ENCODE measurements at regions not wholly inside any gene's neighbourhood (a gene's known extent, or its start where the extent isn't known, plus 50 kb on each side); places are given as distances from the start of the nearest gene placed in this dataset.

DNA sequence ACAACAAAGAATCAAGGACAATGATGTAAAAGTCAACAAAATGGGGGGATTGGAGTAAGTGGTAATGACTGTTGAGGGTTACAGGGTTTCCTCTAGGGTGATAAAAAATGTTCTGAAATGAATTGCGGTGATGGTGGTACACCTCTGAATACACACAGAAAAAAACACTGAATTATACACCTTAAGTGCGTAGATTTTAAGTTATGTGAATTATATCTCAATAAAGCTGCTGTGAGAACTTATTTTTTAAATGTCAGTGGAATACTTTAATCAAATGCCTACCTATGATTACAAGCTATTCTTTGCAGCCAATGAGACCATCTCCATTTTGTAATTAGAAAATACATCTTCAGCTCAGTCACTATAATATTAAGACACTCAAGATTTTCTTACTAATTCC lies 53.5 kb downstream of the ZNF608 start:
- TF ChIP-seq, protein P1, sequence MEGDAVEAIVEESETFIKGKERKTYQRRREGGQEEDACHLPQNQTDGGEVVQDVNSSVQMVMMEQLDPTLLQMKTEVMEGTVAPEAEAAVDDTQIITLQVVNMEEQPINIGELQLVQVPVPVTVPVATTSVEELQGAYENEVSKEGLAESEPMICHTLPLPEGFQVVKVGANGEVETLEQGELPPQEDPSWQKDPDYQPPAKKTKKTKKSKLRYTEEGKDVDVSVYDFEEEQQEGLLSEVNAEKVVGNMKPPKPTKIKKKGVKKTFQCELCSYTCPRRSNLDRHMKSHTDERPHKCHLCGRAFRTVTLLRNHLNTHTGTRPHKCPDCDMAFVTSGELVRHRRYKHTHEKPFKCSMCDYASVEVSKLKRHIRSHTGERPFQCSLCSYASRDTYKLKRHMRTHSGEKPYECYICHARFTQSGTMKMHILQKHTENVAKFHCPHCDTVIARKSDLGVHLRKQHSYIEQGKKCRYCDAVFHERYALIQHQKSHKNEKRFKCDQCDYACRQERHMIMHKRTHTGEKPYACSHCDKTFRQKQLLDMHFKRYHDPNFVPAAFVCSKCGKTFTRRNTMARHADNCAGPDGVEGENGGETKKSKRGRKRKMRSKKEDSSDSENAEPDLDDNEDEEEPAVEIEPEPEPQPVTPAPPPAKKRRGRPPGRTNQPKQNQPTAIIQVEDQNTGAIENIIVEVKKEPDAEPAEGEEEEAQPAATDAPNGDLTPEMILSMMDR (IDR thresholded peaks at IDR 0.05) = no peak
- H3K4me3 ChIP-seq = no peak overlapping the region
- intact Hi-C loops (cut with DNase I, micrococcal nuclease) = loop anchor here in 1 of 2 donors (10.0 kb wide), 1 partner anchor 52 kb away; the partner anchor contains the start of gene ZNF608
- DNase-seq (no peak), ATAC-seq (no peak)
- H3K9me3 ChIP-seq = no peaks in the 10 kb centered on the region
- no peaks in the 10 kb centered on the region for H3K4me1 ChIP-seq (ENCODE audit: low read depth)
- no peaks in the 10 kb centered on the region for H3K36me3 ChIP-seq (ENCODE audit: low read depth)

DNA sequence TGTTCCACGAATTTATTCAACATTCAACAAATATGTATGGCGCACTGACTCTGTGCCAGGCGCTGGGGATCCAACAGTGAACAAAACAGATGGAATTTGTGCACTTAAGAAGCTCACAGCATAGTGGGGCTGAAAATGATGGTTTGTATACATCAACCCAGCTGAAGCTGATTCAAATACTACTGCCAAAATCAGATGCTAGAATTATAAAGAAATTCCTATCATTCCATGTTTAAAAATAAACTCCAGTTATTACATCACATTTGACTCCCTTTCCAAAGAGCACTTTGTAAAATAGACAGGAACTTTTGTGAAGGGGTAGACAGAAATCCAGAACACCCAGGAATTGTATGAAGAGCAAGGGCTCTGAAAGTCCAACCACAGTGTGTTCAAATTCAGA lies 54.1 kb downstream of the ZNF608 start:
- Histone ChIP-seq H3K9me3 (no peaks in the 10 kb centered on the region), H3K36me3 (ENCODE audit: low read depth) (no peaks in the 10 kb centered on the region), H3K4me1 (ENCODE audit: low read depth) (no peaks in the 10 kb centered on the region), H3K4me3 (no peak overlapping the region)
- TF ChIP-seq, protein P1 (IDR thresholded peaks at IDR 0.05) = no peak
- ATAC-seq (no peak), DNase-seq (no peak)
- intact Hi-C loops (cut with DNase I, micrococcal nuclease) = loop anchor here in 1 of 2 donors (10.0 kb wide), 1 partner anchor 52 kb away; the partner anchor contains the start of gene ZNF608

DNA sequence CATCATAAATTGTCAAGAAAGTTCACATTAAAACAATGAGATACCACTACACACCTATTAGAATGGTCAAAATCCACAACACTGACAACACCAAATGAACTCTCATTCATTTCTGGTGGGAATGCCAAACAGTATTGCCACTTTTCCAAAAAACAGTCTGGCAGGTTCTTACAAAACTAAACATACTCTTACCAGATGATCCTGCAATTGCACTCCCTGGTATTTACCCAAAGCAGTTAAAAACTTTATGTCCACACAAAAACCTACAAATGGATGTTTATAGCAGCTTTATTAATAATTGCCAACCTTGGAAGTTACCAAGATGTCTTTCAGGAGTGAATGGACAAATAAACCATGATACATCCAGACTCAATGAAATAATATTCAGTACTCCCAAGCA lies 56.8 kb downstream of the ZNF608 start:
- DNase-seq (no peak), ATAC-seq (no peak)
- intact Hi-C loops (cut with DNase I, micrococcal nuclease) = loop anchor here in 1 of 2 donors (10.0 kb wide), 1 partner anchor 55 kb away; the partner anchor contains the start of gene ZNF608
- TF ChIP-seq, protein P1 (IDR thresholded peaks at IDR 0.05) = no peak
- Histone ChIP-seq H3K9me3 (no peaks in the 10 kb centered on the region), H3K4me1 (ENCODE audit: low read depth) (no peaks in the 10 kb centered on the region), H3K4me3 (no peak overlapping the region), H3K36me3 (ENCODE audit: low read depth) (no peaks in the 10 kb centered on the region)

DNA sequence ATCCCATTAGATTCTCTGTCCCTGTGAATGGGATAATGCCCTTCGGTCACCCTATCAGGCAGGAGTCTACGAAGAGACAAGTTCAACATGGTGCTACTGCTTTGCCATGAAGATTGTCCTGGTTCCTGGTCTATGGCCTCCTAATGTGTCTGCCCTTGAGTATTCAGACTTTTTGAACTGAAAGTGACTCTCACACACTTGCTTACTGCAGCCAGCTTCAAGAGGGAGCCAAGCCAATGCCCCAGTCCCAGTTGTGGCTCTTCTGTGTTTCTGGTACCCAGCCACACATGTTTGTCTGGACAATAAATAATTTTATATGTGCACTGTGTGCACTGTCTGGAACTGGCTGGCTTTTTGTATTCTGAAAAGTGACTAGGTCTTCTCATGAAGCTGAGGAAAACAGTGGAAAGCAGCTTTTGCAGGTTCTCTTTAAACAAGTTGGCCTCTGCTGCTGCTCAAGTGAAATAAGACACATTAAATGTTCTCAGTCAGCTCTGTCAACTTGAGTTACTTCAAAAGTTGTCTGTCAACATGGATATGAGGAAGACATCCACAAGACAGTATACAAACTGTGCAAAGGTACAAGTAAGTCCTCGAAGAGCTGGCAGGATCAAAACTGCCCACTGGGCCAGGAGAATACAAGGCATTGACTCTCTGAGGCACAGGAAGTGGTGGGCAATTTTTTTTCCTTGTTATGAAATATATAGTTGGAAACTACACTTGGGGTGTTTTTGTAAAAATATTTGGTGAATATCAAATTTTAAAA lies 60.0 kb downstream of the ZNF608 start:
- intact Hi-C loops (cut with DNase I, micrococcal nuclease) = no loop called here
- ATAC-seq (no peak), DNase-seq (no peak)
- TF ChIP-seq, protein P1 (IDR thresholded peaks at IDR 0.05) = no peak
- Histone ChIP-seq H3K4me3 (no peak overlapping the region), H3K4me1 (ENCODE audit: low read depth) (no peaks in the 10 kb centered on the region), H3K36me3 (ENCODE audit: low read depth) (no peaks in the 10 kb centered on the region), H3K9me3 (no peaks in the 10 kb centered on the region)

DNA sequence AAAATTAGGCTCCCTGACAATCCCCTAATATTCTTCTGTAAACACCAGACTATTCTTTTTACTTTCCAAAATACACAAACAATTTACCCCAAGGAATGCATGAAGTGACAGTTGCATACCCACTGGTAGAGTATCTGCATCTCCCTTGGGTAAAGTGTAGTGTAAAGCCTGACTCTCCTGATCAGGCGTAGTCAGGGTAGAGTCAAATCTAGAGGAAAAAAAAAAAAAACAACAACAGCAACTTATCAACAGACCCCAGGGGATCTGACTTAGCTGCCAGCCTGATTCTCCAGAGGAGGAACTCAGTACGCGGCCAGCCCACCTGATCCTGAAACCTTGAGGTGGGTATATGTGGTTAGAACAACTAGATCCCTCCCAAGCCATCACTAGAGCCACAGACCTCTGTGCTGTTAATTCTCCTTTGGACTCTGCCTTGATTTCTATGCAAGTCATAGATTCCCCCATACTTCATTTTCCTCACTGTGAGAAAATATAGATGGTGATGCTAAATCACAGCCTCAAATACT lies 61.0 kb downstream of the ZNF608 start:
- Histone ChIP-seq H3K4me1 (ENCODE audit: low read depth) (no peaks in the 10 kb centered on the region), H3K9me3 (no peaks in the 10 kb centered on the region), H3K4me3 (no peak overlapping the region), H3K36me3 (ENCODE audit: low read depth) (no peaks in the 10 kb centered on the region)
- ATAC-seq (no peak), DNase-seq (no peak)
- intact Hi-C loops (cut with DNase I, micrococcal nuclease) = no loop called here
- TF ChIP-seq, protein P1 (IDR thresholded peaks at IDR 0.05) = no peak

Data from mucosa of descending colon (tissue), 3 donors.